Superior temporal gyrus (tissue), 1 donor: ENCODE measurements at regions not wholly inside any gene's neighbourhood (a gene's known extent, or its start where the extent isn't known, plus 50 kb on each side); places are given as distances from the start of the nearest gene placed in this dataset.

Experiments used
- DNase-seq: peaks from one replicate; pipeline ENCODE4 v3.0.0-alpha.2; 2016; ENCODE audit errors: extremely low spot score

- peak; percentile 8 for DNase-seq
Measured at GRCh38 chr1:232891656-232892317, 58.6 kb upstream of the NTPCR start.

- DNase-seq, result no peak
Measured at GRCh38 chr1:232893481-232894313, 56.7 kb upstream of the NTPCR start.

GRCh38 chr1:232894436-232894835 lies 56.0 kb upstream of the NTPCR start:
- DNase-seq, result no peak

GRCh38 chr1:232897949-232898465 lies 52.4 kb upstream of the NTPCR start:
- no peak for DNase-seq

- DNase-seq, result no peak
Measured at GRCh38 chr1:232899268-232899667, 51.1 kb upstream of the NTPCR start.

- no peak for DNase-seq
Measured at GRCh38 chr1:232899839-232900238, 50.6 kb upstream of the NTPCR start.
